PFSK-1 (cell line): ENCODE measurements at regions not wholly inside any gene's neighbourhood (a gene's known extent, or its start where the extent isn't known, plus 50 kb on each side); places are given as distances from the start of the nearest gene placed in this dataset.
A peak's percentile ranks its signal among the peaks of the same experiment; 100 is the strongest.

Source experiments
- FOXP2 ChIP-seq: optimal IDR thresholded peaks from 2 replicates; pipeline ENCODE3; 2011; ENCODE audit warnings: borderline replicate concordance, control low read depth, inconsistent platforms; ENCODE audit not compliant: insufficient read depth; ENCODE audit errors: extremely low read length, extremely low read depth
- POLR2AphosphoS5 ChIP-seq: IDR thresholded peaks from 2 replicates; pipeline ENCODE4 v1.6.1; 2012; ENCODE audit warnings: low read depth, mild to moderate bottlenecking, control low read depth, low read length, moderate library complexity
- REST ChIP-seq, 2 experiments: IDR thresholded peaks; 2 replicates each; pipeline versions ENCODE4 v1.6.1 to v1.8.0; 2011 to 2012; ENCODE audit warnings: low read depth in 2 of 2, low read length in 2 of 2, control low read depth in 1 of 2, inconsistent platforms in 1 of 2, mild to moderate bottlenecking in 1 of 2, moderate library complexity in 1 of 2; ENCODE audit not compliant: insufficient read depth in 1 of 2
- SIN3A ChIP-seq: IDR thresholded peaks from 2 replicates; pipeline ENCODE4 v1.6.1; 2012; ENCODE audit warnings: mild to moderate bottlenecking, low read length, moderate library complexity, borderline replicate concordance; ENCODE audit not compliant: insufficient read depth
- TAF1 ChIP-seq: IDR thresholded peaks from 2 replicates; pipeline ENCODE4 v1.6.1; 2012; ENCODE audit warnings: low read length, control low read depth, borderline replicate concordance; ENCODE audit not compliant: insufficient read depth

GRCh38 chr1:25027822-25028586 lies 97.9 kb upstream of the RUNX3 start:
- TF ChIP-seq TAF1, result no peak
- TF ChIP-seq POLR2AphosphoS5, result no peak
- no peak for TF ChIP-seq FOXP2
- TF ChIP-seq SIN3A, result no peak
- no peak for TF ChIP-seq REST (IDR thresholded peaks at IDR 0.05; ENCODE audit: insufficient read depth in 1 of 2, low read depth in 2 of 2, low read length in 2 of 2)

GRCh38 chr1:25026730-25027450 lies 96.8 kb upstream of the RUNX3 start:
- TF ChIP-seq SIN3A (no peak), REST (IDR thresholded peaks at IDR 0.05; ENCODE audit: insufficient read depth in 1 of 2, low read depth in 2 of 2, low read length in 2 of 2) (peak; percentile 8 to 58; a peak in 1 of 4 replicates)

GRCh38 chr1:25026304-25026703 lies 96.2 kb upstream of the RUNX3 start:
- no peak for TF ChIP-seq FOXP2
- TF ChIP-seq TAF1, result no peak
- no peak for TF ChIP-seq SIN3A
- no peak for TF ChIP-seq POLR2AphosphoS5
- TF ChIP-seq REST (IDR thresholded peaks at IDR 0.05; ENCODE audit: insufficient read depth in 1 of 2, low read depth in 2 of 2, low read length in 2 of 2), result no peak

- TF ChIP-seq POLR2AphosphoS5 (no peak), REST (IDR thresholded peaks at IDR 0.05; ENCODE audit: insufficient read depth in 1 of 2, low read depth in 2 of 2, low read length in 2 of 2) (no peak), TAF1 (no peak), SIN3A (no peak), FOXP2 (no peak)
Observed at GRCh38 chr1:25024615-25025350, 94.7 kb upstream of the RUNX3 start.
